ENCODE measurements at regions not wholly inside any gene's neighbourhood (a gene's known extent, or its start where the extent isn't known, plus 50 kb on each side); places are given as distances from the start of the nearest gene placed in this dataset.

DNA sequence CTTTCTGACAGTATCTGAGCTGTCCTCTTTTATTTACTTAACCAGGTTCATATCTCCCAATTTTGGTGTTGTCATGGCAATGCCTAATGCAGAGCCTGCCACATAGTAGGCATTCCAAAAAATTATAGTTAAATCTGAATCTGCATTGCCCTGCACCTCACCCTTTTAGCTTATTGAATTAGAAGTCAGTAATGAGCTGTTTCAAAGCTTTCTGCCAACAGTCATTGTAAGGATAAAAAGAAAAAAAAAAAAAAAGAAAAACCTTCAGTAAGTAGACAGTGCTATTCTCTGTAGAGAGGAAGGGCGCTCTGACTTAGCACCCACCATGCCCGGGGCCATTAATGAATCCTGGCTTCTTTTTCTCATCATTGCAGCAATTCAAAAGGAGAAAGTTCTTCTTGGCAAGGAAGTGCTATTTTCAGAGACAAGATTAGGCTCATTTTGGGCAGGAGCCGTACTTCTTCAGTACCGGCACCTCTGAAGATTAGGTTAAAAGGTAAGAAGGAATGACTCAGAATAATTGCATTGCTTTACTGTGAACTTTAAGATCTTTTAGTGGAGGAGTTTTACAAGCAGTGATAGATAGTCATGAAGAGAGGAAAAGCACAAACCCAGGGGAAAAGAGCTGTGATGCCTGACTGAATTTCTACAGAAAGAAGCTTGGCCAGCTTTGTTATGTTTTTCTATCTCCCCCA, 2041.2 kb upstream of the PIK3C3 start:
- DNase-seq: no peak

- DNase-seq: no peak
These were observed 2043.3 kb upstream of the PIK3C3 start for GRCh38 chr18:39911716-39912115.

- DNase-seq: peak; percentile 48
These were observed 2045.3 kb upstream of the PIK3C3 start for GRCh38 chr18:39909706-39910105.

- DNase-seq: no peak
These were observed 2068.9 kb upstream of the PIK3C3 start for GRCh38 chr18:39886136-39886535.

GRCh38 chr18:39872651-39873050, 2082.4 kb upstream of the PIK3C3 start:
- DNase-seq: no peak

- DNase-seq: no peak
These were observed 2083.1 kb upstream of the PIK3C3 start for GRCh38 chr18:39871961-39872360.

DNA sequence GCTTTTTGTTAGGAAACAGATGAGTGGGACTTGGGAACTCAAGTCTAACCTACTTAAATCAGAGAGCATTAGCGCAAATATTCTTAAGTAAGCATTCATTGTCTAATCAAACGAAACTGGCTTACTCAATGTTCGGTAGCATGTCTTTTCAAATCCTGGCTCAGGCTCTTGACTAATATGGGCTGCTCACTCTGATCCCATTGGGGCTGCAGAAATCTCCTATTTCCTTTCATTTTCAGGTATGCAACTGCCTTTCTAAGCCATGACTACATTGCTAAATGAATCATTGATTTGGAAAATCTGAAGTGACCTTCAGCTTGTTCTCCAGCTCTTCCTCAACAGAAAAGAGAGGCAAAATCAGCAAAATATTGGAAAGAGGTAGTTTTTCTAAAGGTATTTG, 2084.4 kb upstream of the PIK3C3 start:
- DNase-seq: no peak

- DNase-seq: no peak
These were observed 2091.1 kb upstream of the PIK3C3 start for GRCh38 chr18:39863916-39864315.

DNA sequence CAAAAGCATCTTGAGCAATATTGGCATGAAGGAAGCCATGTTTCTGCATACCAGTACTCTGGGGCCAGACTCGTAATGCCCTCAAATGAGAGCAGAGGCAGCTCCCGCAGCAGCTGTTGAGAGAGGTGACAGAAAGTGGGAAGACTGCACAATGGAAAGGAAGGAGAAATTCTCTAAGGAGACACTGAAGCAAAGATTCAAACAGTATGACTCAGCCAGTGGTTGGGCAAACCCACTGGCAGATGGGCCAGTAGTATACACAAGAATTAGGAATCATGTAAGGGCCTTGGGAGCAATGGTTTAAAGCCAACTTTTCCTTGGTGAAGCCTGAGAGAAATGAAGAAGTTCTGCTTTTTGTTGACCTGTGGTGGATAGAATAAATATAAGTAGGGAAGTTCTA, 2092.7 kb upstream of the PIK3C3 start:
- DNase-seq: no peak

DNA sequence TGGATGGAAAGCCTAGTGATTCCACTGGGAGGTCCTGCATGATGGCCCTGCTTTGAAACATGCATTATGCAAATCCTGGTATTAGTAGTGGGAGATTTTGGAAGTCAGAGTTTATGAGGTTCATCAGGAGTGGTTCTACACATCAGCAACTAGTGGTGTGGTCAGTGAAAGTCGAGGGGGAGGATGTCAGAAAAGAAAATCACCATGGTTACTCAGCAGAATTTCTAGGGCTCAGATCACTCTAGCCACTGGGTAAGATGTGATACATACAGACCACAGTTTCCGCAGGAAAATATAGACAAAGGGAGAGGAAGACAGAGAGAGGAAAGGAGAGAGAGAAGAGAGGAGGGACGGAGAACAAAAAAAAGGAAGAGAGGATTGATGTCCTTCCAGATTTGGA, 2100.7 kb upstream of the PIK3C3 start:
- DNase-seq: no peak

DNA sequence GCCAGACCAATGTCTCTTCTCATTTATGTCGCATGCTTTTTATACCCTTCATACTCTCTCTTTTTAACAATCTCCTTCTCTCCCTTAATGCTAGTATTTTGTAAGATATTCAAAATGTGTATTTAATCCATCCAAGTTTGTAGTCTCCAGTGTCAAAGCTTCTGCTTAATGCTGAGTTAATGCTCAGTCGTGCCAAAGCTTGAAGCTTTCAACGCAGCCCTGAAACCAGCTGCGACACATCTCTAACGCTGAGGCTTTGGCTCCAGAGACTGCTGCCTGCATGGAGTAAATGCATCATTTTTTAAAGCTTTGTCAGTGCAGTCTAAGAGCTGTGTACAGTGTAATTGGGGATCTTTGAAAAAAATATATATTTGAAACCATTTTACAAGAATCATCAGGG, 2108.8 kb upstream of the PIK3C3 start:
- no peak for DNase-seq

- DNase-seq: no peak
These were observed 2109.4 kb upstream of the PIK3C3 start for GRCh38 chr18:39845631-39846030.

DNA sequence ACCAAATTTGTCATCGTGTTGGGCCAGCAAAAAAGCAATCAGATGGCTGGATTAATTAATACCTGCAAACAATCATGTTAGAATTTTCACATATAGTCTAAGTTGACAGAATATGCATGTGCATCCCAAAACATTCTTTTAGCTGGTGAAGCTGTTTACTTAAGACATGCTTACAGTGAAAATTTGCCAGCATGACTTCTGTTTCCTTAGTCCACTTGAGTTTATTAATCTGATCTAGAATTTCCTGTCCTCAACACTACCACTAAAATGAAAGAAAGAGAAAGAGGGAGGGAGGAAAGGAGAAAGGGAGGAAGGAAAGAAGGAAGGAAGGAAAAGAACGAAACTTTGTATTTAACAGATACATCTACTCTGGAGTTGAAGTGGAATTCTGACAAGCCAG, 2109.9 kb upstream of the PIK3C3 start:
- DNase-seq: no peak

DNA sequence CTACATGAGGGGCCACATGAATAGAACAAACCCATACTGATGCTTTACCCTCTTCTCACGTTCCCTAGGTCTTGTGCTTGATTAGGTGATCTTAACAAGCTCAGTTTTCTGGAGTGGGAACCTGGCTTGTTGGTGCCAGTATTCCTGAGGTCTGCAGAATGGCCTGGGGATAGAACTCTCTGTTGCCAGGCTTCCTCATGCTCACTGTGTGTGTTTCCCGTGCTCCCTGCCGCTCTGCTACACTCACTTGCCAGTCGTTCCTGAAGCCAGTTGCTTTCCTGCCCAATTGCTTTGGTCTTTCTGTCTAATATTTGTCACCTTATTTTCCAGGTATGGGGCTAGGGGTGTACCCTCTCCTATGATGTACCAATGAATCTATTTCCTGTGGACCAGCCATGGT, 2111.5 kb upstream of the PIK3C3 start:
- DNase-seq: no peak

DNA sequence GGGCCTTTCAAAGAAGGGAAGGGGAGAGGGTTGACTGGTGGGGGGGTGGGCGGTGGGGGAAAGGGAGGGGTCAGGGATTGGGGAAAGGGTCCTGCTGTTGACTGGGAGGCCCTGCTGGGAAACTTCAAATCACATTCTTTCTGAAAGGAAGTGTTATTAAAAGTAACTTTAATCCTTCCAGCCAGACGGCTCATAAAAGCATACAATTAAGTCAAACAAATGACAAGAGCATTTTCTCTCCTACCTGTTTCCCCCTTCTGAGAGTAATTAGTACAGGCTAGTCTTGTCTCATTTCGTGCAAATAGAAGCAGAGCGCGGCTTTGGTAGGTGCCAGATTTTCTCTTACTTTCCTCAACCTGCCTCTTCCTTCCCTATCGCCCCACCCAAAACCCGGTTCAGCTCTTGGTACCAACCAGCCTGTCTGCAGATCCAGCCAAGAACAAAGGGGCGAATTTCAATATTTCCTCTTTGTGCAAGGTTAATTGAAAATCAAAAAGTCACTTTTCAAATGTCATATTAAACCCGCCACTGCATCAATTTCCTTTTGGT, 2112.6 kb upstream of the PIK3C3 start:
- DNase-seq: no peak

DNA sequence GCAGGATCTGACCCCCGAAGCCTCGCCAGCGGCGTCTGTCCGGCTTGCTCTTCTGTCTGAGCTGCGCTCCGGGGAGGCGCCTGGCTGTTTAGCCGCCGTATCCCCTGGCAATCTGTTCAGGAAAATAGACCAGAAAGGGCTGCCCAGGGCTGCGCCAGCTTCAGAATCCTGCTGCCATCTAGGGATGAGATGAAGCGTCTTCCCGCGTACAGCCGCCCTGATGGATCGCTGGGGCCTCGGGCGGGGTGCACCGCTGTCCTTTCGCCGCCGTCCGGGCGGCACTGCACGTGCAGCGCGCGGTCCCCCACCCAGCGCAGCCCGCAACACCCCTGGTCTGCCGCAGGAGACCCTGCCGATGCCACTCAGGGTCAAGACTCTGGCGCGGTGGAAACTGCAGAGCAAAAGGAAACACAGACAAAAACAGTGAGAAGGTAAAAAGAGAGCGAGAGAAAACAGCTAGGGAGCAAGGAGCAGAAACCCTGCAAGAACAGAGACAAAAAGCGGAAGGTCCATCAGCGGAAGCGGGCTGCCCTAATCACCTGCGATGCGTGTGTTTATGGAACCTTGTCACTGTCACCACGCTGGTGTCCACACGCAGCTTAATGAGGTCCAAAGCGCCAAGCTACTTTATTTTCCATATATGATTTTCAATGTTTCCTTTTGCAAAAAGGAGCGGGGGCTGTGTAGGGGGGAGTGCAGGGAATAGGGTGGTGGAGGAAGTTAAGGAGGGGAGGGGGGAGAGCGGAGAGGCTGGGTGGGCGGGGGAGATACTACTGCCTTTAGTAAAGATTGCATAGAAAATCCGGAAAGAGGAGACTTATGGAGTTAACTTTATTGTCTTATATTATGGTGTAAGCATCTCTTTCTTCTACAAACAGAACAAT, 2113.3 kb upstream of the PIK3C3 start:
- peak; percentile 89 for DNase-seq

- no peak for DNase-seq
These were observed 2114.1 kb upstream of the PIK3C3 start for GRCh38 chr18:39840856-39841481.

DNA sequence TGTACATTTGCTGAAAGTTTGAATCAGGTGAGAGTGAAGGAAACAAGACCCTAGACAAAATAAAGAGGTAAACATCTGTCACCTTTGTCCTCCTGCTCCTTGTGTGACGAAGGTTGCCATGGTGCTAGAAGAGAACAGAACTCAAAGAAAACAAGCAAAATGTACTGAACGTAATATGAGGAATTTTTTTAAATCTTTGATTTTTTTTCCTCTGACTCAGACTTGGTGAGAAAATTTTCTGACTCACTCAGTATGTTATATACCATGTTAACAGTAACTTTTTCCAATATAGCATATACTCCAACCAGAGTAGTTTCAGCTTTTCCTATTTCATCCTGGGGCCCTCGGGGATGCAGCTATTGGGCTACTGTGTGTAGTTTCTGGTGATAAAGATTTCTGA, 2114.6 kb upstream of the PIK3C3 start:
- DNase-seq: no peak

DNA sequence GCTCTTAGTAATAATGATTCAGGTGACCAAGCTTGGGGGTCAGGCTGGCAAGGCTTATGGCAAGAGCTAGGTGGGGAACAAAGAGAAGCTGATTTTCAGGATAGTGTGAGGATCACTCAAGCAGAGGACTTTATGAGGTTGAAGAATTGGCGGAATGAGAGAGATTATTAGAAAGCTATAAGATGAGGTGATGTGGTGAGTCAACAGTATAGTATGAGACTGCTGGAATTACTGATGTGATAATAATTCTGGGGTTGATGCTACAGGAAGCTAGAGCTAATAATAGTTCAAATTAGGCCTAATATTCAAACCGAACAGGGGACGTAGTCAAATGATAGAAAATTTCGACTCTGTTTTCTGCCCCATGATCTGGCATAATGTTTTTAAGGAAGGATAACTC, 2115.3 kb upstream of the PIK3C3 start:
- no peak for DNase-seq

- no peak for DNase-seq
These were observed 2116.2 kb upstream of the PIK3C3 start for GRCh38 chr18:39838831-39839230.

DNA sequence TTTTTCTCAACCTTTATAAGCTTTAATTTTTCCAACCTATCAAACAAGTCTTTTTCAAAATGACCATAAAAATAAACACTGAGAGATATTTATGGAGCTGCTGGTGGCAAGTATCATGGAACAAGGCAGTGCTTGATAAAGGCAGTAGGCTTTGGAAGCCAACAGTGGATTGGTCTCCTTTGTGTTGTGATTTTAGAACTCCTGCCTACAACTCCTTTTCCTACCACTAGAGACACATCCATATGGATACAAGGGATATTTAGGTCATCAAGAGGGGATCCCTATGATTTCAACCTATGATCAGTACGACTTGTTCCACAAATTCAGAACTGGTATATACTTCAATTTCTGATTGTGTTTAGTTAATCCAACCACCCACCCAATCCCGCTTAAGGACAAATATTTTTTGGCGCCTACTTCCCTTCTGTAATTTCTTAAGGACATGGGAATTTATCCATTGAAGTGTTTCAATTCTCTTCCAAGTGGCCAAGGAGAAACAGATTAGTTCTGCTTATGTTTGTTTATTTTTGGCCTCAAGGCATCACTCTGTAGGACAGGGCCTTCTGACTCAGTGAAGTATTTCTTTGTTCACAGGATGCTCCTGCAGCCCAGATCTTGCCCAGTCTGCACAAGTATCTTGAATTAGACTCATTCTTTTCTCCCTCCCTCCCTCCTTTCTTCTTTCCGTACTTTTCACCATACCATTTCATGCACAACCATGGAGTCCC, 2119.6 kb upstream of the PIK3C3 start:
- no peak for DNase-seq

DNA sequence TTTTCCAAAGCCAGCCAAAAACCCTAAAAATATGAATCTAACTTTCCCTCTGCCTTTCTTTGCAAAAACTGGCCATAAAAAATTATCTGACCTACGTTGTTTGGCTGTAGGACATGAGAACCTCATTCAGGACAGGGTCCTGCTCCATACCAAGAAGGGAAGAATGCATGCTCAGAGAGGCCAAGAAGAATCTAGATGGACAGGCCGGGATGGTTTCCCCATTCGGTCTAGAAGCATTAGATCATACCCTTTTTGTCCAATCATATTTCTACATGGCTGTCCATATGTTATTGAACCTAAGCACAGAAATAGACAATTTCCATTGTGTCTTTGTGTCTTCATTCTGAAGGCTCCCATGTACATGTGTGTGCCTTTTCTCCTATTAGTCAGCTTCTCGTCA, 2120.4 kb upstream of the PIK3C3 start:
- no peak for DNase-seq

All from NCI-H1092 treated with DMSO at 0.1 percent for 48 hours (cell line).